K562 (cell line): ENCODE measurements at regions not wholly inside any gene's neighbourhood (a gene's known extent, or its start where the extent isn't known, plus 50 kb on each side); places are given as distances from the start of the nearest gene placed in this dataset.

Source experiments
- ATAC-seq: fragments of 200-7000 bp; cut with Tn5 transposase; 3 replicates; pipeline ENCODE4 v1.9.1; 2020; ENCODE audit warnings: moderate library complexity
- BruUV-seq: library from RNA; stranded (reverse); fragments of 400-500 nt; replicated peaks from 2 replicates; lab custom pipeline; 2021; lab: Mats Ljungman, UMichigan
- CTCF ChIA-PET: fragments of 300-600 bp; formaldehyde crosslinking; extraction: SDS; loops from one replicate; lab custom pipeline; 2021; ENCODE audit warnings: low intra/inter-chr PET ratio; lab: Yijun Ruan, JAX
- POLR2A ChIA-PET: fragments of 300-600, 350-650 bp; sonication (Branson Sonifier 250); formaldehyde crosslinking; extraction: SDS; loops from one replicate; lab custom pipeline; 2021; ENCODE audit warnings: antibody characterized with exemption, inconsistent platforms; lab: Yijun Ruan, JAX
- DNase-seq, 4 experiments: peaks; one replicate each; pipeline versions ENCODE4 v3.0.0 to v3.0.0-alpha.2; 2011 to 2018; ENCODE audit warnings: low spot score in 3 of 4, mixed read lengths in 3 of 4; ENCODE audit errors: extremely low read depth in 1 of 4
- FAIRE-seq: peaks from 2 replicates; lab custom pipeline; 2011; peaks lifted over from hg19 to GRCh38; lab: Jason Lieb, UNC
- H2AFZ ChIP-seq: 2 replicates; pipeline ENCODE4 v1.6.0; 2011; ENCODE audit warnings: low read depth, low read length, control low read depth, inconsistent platforms
- H3K27ac ChIP-seq: fragments of 200-600 bp; 3 replicates; pipeline ENCODE4 v1.8.0; 2011; ENCODE audit warnings: low read depth, mild to moderate bottlenecking, control low read depth, inconsistent platforms, low read length, moderate library complexity, mixed read lengths; ENCODE audit errors: extremely low read depth
- H3K27me3 ChIP-seq, 2 experiments: fragments of 300-600 bp in 1 of 2; 2 replicates in 1 of 2; 3 replicates in 1 of 2; pipeline versions ENCODE4 v1.6.0 to v1.8.0; 2011; ENCODE audit warnings: inconsistent platforms in 2 of 2, low read length in 2 of 2, mild to moderate bottlenecking in 1 of 2, mixed read lengths in 1 of 2, moderate library complexity in 1 of 2; ENCODE audit not compliant: control insufficient read depth in 2 of 2, insufficient read depth in 2 of 2
- H3K36me3 ChIP-seq: fragments of 300-600 bp; 3 replicates; pipeline ENCODE4 v1.8.0; 2011; ENCODE audit warnings: mild to moderate bottlenecking, low read length, inconsistent platforms; ENCODE audit not compliant: control insufficient read depth, insufficient read depth
- H3K4me1 ChIP-seq, 2 experiments: fragments of 200-600 bp in 1 of 2; replicated peaks in 1 of 2; 2 replicates in 1 of 2; 3 replicates in 1 of 2; pipeline versions ENCODE4 v1.5.1 to v1.8.0; 2011; ENCODE audit warnings: inconsistent platforms in 2 of 2, low read length in 2 of 2, mild to moderate bottlenecking in 1 of 2, mixed read lengths in 1 of 2, moderate library complexity in 1 of 2; ENCODE audit not compliant: control insufficient read depth in 2 of 2, insufficient read depth in 2 of 2
- H3K4me2 ChIP-seq: 2 replicates; pipeline ENCODE4 v1.6.1; 2011; ENCODE audit warnings: low read length, control low read depth, inconsistent platforms, mixed read lengths; ENCODE audit not compliant: insufficient read depth
- H3K4me3 ChIP-seq: fragments of 200-600 bp; sonication (generic), shearing (Covaris generic); 2 replicates; pipeline ENCODE4 v1.5.1; 2016; ENCODE audit warnings: control low read depth, inconsistent platforms
- H3K79me2 ChIP-seq: fragments of 200-600 bp; 3 replicates; pipeline ENCODE4 v1.8.0; 2011; ENCODE audit warnings: low read length, inconsistent platforms; ENCODE audit not compliant: control insufficient read depth, insufficient read depth
- H3K9ac ChIP-seq, 2 experiments: 2 replicates each; pipeline versions ENCODE4 v1.6.0 to v1.6.1; 2011; ENCODE audit warnings: low read depth in 2 of 2, low read length in 2 of 2, control low read depth in 1 of 2, inconsistent platforms in 1 of 2, mild to moderate bottlenecking in 1 of 2, mixed read lengths in 1 of 2; ENCODE audit not compliant: insufficient read depth in 1 of 2
- H3K9me1 ChIP-seq: one replicate; pipeline ENCODE4 v1.6.0; 2011; ENCODE audit warnings: inconsistent platforms, mild to moderate bottlenecking, low read length, moderate library complexity; ENCODE audit not compliant: control insufficient read depth, insufficient read depth
- H3K9me3 ChIP-seq: replicated peaks from 2 replicates; pipeline ENCODE4 v1.5.1; 2011; ENCODE audit warnings: low read depth, low read length, inconsistent platforms; ENCODE audit not compliant: control insufficient read depth, insufficient read depth
- H4K20me1 ChIP-seq: replicated peaks from 2 replicates; pipeline ENCODE4 v1.6.1; 2011; ENCODE audit warnings: low read length, inconsistent platforms, mixed read lengths; ENCODE audit not compliant: control insufficient read depth, insufficient read depth
- ADNP ChIP-seq: fragments of 200-800 bp; sonication (Bioruptor generic); IDR thresholded peaks from 2 replicates; pipeline ENCODE4 v1.6.1; 2016; ENCODE audit warnings: missing genetic modification characterization, missing compliant biosample characterization
- EWSR1 ChIP-seq: fragments of 450-650 bp; IDR thresholded peaks from 2 replicates; pipeline ENCODE4 v1.6.1; 2018; ENCODE audit warnings: borderline replicate concordance, mild to moderate bottlenecking, low read depth, moderate library complexity; ENCODE audit not compliant: partially characterized antibody
- HDAC6 ChIP-seq: IDR thresholded peaks from 2 replicates; pipeline ENCODE4 v1.6.1; 2012; ENCODE audit warnings: low read depth, mild to moderate bottlenecking, control low read depth, inconsistent platforms, low read length, moderate library complexity
- PHF8 ChIP-seq: fragments of 200-600 bp; sonication (generic); IDR thresholded peaks from 2 replicates; pipeline ENCODE4 v1.6.1; 2012; ENCODE audit warnings: mixed run types, mild to moderate bottlenecking, inconsistent platforms, low read length, moderate library complexity, borderline replicate concordance
- SAFB2 ChIP-seq: fragments of 200-400 bp; formaldehyde crosslinking; IDR thresholded peaks from 2 replicates; pipeline ENCODE4 v1.6.1; 2018; ENCODE audit warnings: borderline replicate concordance, low read length, low read depth, moderate library complexity; ENCODE audit not compliant: severe bottlenecking
- SMARCB1 ChIP-seq: IDR thresholded peaks from 2 replicates; pipeline ENCODE4 v1.6.1; 2011; ENCODE audit warnings: improper control_type of control experiment, low read depth; ENCODE audit not compliant: insufficient read length
- ZKSCAN8 ChIP-seq: fragments of 200-800 bp; sonication (Bioruptor generic); IDR thresholded peaks from 2 replicates; pipeline ENCODE4 v1.6.1; 2016; ENCODE audit warnings: missing genetic modification characterization, missing compliant biosample characterization
- ZNF280B ChIP-seq: fragments of 250-450 bp; sonication (Bioruptor Pico); IDR thresholded peaks from 2 replicates; pipeline ENCODE4 v1.5.1; 2021; ENCODE audit warnings: mild to moderate bottlenecking
- ZNF586 ChIP-seq: fragments of 450-650 bp; formaldehyde crosslinking; conservative IDR thresholded peaks from 2 replicates; pipeline ENCODE4 v1.4.0; 2020; ENCODE audit warnings: mild to moderate bottlenecking, moderate library complexity
- WGBS: fragments of 100-300 bp; shearing (Covaris generic); methylation state at CpG from one replicate; pipeline ENCODE4 v1.1.6; 2016; ENCODE audit warnings: low coverage, mixed read lengths; ENCODE audit not compliant: insufficient coverage; ENCODE audit errors: missing lambda C conversion rate; 5-methylcytosine and 5-hydroxymethylcytosine counted together
- in situ Hi-C: fragments of 300-500 bp; cut with MboI; formaldehyde crosslinking; loops from 4 replicates; pipeline ENCODE4 v1.15.0; 2018; ENCODE audit warnings: inconsistent platforms, mixed read lengths
- intact Hi-C: fragments of 100-400 bp; cut with micrococcal nuclease; formaldehyde crosslinking; loops from 2 replicates; pipeline ENCODE4 v1.14.2; 2022

- no peaks in the 10 kb centered on the region; a peak in 1 of 5 replicates for H3K27me3 ChIP-seq
- ATAC-seq: no peak
- no peak for TF ChIP-seq SMARCB1
- TF ChIP-seq ADNP (tag): no peak
- TF ChIP-seq ZNF280B (CRISPR knock-in tag): no peak
- no peak for TF ChIP-seq SAFB2
- TF ChIP-seq EWSR1: no peak
- no peak for TF ChIP-seq ZNF586 (CRISPR knock-in tag)
- TF ChIP-seq ZKSCAN8 (CRISPR knock-in tag): no peak
- no peak for TF ChIP-seq PHF8
- TF ChIP-seq HDAC6: no peak
- H3K36me3 ChIP-seq: no peaks in the 10 kb centered on the region
- intact Hi-C loops (no loop called here), in situ Hi-C loops (no loop called here)
- no peaks in the 10 kb centered on the region for H3K9me3 ChIP-seq
- no peak overlapping the region for H3K27ac ChIP-seq
- H2AFZ ChIP-seq: no peak overlapping the region
- FAIRE-seq: no peak
- no peak for DNase-seq
- 0% methylated on average over 9 of the region's 13 CpGs for WGBS
- BruUV-seq: no TSS peak
- no peaks in the 10 kb centered on the region for H3K4me1 ChIP-seq
- CTCF ChIA-PET: no interaction called here
- no peaks in the 10 kb centered on the region for H4K20me1 ChIP-seq
- POLR2A ChIA-PET: no interaction called here
- no peaks in the 10 kb centered on the region for H3K9me1 ChIP-seq
- H3K79me2 ChIP-seq: no peaks in the 10 kb centered on the region
- no peak overlapping the region for H3K4me3 ChIP-seq
- no peak overlapping the region for H3K4me2 ChIP-seq
- H3K9ac ChIP-seq: no peak overlapping the region
These were observed 541.4 kb downstream of the TCERG1L start for GRCh38 chr10:130770018-130770630.
